Hepatocyte (in vitro differentiated cells): ENCODE measurements at regions not wholly inside any gene's neighbourhood (a gene's known extent, or its start where the extent isn't known, plus 50 kb on each side); places are given as distances from the start of the nearest gene placed in this dataset.

Experiments used
- EZH2phosphoT487 ChIP-seq: fragments of 200-600 bp; sonication (generic); IDR thresholded peaks from one replicate; pipeline ENCODE4 v1.6.1; 2018; ENCODE audit warnings: antibody characterized with exemption, mild to moderate bottlenecking, low read depth, moderate library complexity; ENCODE audit not compliant: unreplicated experiment, severe bottlenecking
- TF ChIP-seq, protein P1 (sequence below): fragments of 200-600 bp; sonication (generic); IDR thresholded peaks from 2 replicates; pipeline ENCODE4 v1.5.1; 2016; ENCODE audit warnings: antibody characterized with exemption, mild to moderate bottlenecking; ENCODE audit not compliant: poor library complexity

DNA sequence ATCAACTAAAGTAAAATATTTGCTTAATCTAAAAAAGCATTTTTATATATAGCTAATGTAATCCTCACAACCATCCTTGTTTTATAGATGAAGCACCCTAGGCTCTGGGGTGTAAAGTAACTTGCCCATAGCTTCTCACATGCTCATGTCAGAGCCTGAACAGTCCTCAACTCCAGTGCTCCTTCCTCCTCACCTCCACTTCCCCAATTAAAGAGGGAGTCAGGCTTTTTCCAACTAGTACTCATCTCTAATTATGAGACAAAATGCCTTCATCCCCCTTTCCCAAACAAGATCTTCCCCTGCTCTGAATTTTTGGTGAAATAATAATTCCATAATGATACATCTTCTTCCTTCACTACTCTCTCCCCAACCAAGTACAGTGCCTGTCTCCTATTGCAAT is 290.8 kb upstream of the PRDM1 start:
- TF ChIP-seq, protein P1, sequence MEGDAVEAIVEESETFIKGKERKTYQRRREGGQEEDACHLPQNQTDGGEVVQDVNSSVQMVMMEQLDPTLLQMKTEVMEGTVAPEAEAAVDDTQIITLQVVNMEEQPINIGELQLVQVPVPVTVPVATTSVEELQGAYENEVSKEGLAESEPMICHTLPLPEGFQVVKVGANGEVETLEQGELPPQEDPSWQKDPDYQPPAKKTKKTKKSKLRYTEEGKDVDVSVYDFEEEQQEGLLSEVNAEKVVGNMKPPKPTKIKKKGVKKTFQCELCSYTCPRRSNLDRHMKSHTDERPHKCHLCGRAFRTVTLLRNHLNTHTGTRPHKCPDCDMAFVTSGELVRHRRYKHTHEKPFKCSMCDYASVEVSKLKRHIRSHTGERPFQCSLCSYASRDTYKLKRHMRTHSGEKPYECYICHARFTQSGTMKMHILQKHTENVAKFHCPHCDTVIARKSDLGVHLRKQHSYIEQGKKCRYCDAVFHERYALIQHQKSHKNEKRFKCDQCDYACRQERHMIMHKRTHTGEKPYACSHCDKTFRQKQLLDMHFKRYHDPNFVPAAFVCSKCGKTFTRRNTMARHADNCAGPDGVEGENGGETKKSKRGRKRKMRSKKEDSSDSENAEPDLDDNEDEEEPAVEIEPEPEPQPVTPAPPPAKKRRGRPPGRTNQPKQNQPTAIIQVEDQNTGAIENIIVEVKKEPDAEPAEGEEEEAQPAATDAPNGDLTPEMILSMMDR, result no peak
- TF ChIP-seq EZH2phosphoT487, result no peak
